ENCODE measurements at regions not wholly inside any gene's neighbourhood (a gene's known extent, or its start where the extent isn't known, plus 50 kb on each side); places are given as distances from the start of the nearest gene placed in this dataset.

GRCh38 chr12:124640056-124640455 is 72.6 kb upstream of the NCOR2 start:
- Histone ChIP-seq H3K4me3 (replicated peaks; ENCODE audit: low read depth, low read length) (no peak overlapping the region), H3K36me3 (ENCODE audit: control insufficient read depth, insufficient read depth, low read length) (no peaks in the 10 kb centered on the region), H3K27me3 (replicated peaks; ENCODE audit: control insufficient read depth, insufficient read depth, low read length) (no peaks in the 10 kb centered on the region; the same call in 1 of the 2 replicates)
- no peak for TF ChIP-seq CTCF (IDR thresholded peaks at IDR 0.05; ENCODE audit: insufficient read depth, low read length, poor library complexity, severe bottlenecking)
- DNase-seq (ENCODE audit: extremely low read depth, insufficient read length): no peak

- H3K36me3 ChIP-seq (ENCODE audit: control insufficient read depth, insufficient read depth, low read length): no peaks in the 10 kb centered on the region
- DNase-seq (ENCODE audit: extremely low read depth, insufficient read length): no peak
These were observed 71.9 kb upstream of the NCOR2 start for GRCh38 chr12:124639122-124639806.

GRCh38 chr12:124637581-124637981 is 70.2 kb upstream of the NCOR2 start:
- TF ChIP-seq CTCF (IDR thresholded peaks at IDR 0.05; ENCODE audit: insufficient read depth, low read length, poor library complexity, severe bottlenecking): no peak
- Histone ChIP-seq H3K4me3 (replicated peaks; ENCODE audit: low read depth, low read length) (no peak overlapping the region), H3K27me3 (replicated peaks; ENCODE audit: control insufficient read depth, insufficient read depth, low read length) (no peaks in the 10 kb centered on the region; the same call in 1 of the 2 replicates), H3K36me3 (ENCODE audit: control insufficient read depth, insufficient read depth, low read length) (no peaks in the 10 kb centered on the region)
- no peak for DNase-seq (ENCODE audit: extremely low read depth, insufficient read length)

More at GRCh38 chr12:124639122-124639806, 71.9 kb upstream of the NCOR2 start:
- no peak overlapping the region for H3K4me3 ChIP-seq (replicated peaks; ENCODE audit: low read depth, low read length)
- TF ChIP-seq CTCF (IDR thresholded peaks at IDR 0.05; ENCODE audit: insufficient read depth, low read length, poor library complexity, severe bottlenecking): no peak
- no peaks in the 10 kb centered on the region; the same call in 1 of the 2 replicates for H3K27me3 ChIP-seq (replicated peaks; ENCODE audit: control insufficient read depth, insufficient read depth, low read length)

GRCh38 chr12:124637163-124637562 is 69.8 kb upstream of the NCOR2 start:
- Histone ChIP-seq H3K27me3 (replicated peaks; ENCODE audit: control insufficient read depth, insufficient read depth, low read length) (no peaks in the 10 kb centered on the region; the same call in 1 of the 2 replicates), H3K36me3 (ENCODE audit: control insufficient read depth, insufficient read depth, low read length) (no peaks in the 10 kb centered on the region), H3K4me3 (replicated peaks; ENCODE audit: low read depth, low read length) (no peak overlapping the region)
- TF ChIP-seq CTCF (IDR thresholded peaks at IDR 0.05; ENCODE audit: insufficient read depth, low read length, poor library complexity, severe bottlenecking): no peak
- no peak for DNase-seq (ENCODE audit: extremely low read depth, insufficient read length)

- H3K36me3 ChIP-seq (ENCODE audit: control insufficient read depth, insufficient read depth, low read length): no peaks in the 10 kb centered on the region
- no peak for DNase-seq (ENCODE audit: extremely low read depth, insufficient read length)
- no peak for TF ChIP-seq CTCF (IDR thresholded peaks at IDR 0.05; ENCODE audit: insufficient read depth, low read length, poor library complexity, severe bottlenecking)
- no peak overlapping the region for H3K4me3 ChIP-seq (replicated peaks; ENCODE audit: low read depth, low read length)
- no peaks in the 10 kb centered on the region; the same call in 1 of the 2 replicates for H3K27me3 ChIP-seq (replicated peaks; ENCODE audit: control insufficient read depth, insufficient read depth, low read length)
These were observed 68.9 kb upstream of the NCOR2 start for GRCh38 chr12:124636138-124636978.
